HepG2 (cell line): ENCODE measurements at regions not wholly inside any gene's neighbourhood (a gene's known extent, or its start where the extent isn't known, plus 50 kb on each side); places are given as distances from the start of the nearest gene placed in this dataset.

Experiments used
- CTCF ChIP-seq: sonication (generic); formaldehyde crosslinking; IDR thresholded peaks from 2 replicates; pipeline ENCODE4 v1.5.0; 2020; ENCODE audit warnings: mild to moderate bottlenecking, missing genetic modification reagents, moderate library complexity
- MXD4 ChIP-seq: IDR thresholded peaks from 2 replicates; pipeline ENCODE4 v1.6.1; 2016; ENCODE audit warnings: mild to moderate bottlenecking, missing biosample characterization, missing genetic modification reagents
- NCOR1 ChIP-seq: fragments of 200-600 bp; sonication (generic); IDR thresholded peaks from 2 replicates; pipeline ENCODE4 v1.7.0; 2017; ENCODE audit warnings: antibody characterized with exemption, low read length, borderline replicate concordance
- TBX2 ChIP-seq: sonication (generic); formaldehyde crosslinking; IDR thresholded peaks from 2 replicates; pipeline ENCODE4 v1.5.0; 2020; ENCODE audit warnings: missing genetic modification reagents, mild to moderate bottlenecking, borderline replicate concordance
- TP53 ChIP-seq: sonication (generic); formaldehyde crosslinking; conservative IDR thresholded peaks from 2 replicates; pipeline ENCODE4 v1.4.0; 2020; ENCODE audit warnings: missing genetic modification reagents
- ZNF629 ChIP-seq: sonication (generic); formaldehyde crosslinking; conservative IDR thresholded peaks from 2 replicates; pipeline ENCODE4 v1.5.0; 2020; ENCODE audit warnings: missing genetic modification reagents
- ZNF660 ChIP-seq: sonication (generic); formaldehyde crosslinking; IDR thresholded peaks from 2 replicates; pipeline ENCODE4 v1.5.1; 2020; ENCODE audit warnings: mild to moderate bottlenecking, low read depth, missing genetic modification reagents, borderline replicate concordance
- ZNF788 ChIP-seq: sonication (generic); formaldehyde crosslinking; IDR thresholded peaks from 2 replicates; pipeline ENCODE4 v1.5.0; 2020; ENCODE audit warnings: mild to moderate bottlenecking, missing genetic modification reagents, borderline replicate concordance

DNA sequence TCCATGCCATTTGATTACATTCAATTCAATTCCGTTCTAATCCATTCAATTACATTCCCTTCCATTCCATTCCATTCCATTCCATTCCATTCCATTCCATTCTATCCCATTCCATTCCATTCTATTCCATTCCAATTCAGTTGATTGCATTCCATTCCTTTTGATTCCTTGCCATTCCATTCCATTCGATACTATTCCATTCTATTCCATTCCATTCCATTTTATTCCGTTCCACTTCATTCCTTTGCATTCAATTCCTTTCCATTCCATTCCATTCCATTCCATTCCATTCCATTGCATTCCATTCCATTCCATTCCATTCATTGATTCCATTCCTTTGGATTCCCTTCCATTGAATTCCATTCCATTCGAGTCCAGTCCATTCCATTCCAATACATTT, 2574.0 kb upstream of the TPTE start:
- TF ChIP-seq CTCF (no peak), ZNF629 (no peak), ZNF788 (no peak), NCOR1 (no peak), MXD4 (CRISPR knock-in tag) (no peak), ZNF660 (CRISPR knock-in tag) (no peak), TBX2 (CRISPR knock-in tag) (no peak), TP53 (CRISPR knock-in tag) (no peak)
